GM19023 (cell line): ENCODE measurements at regions not wholly inside any gene's neighbourhood (a gene's known extent, or its start where the extent isn't known, plus 50 kb on each side); places are given as distances from the start of the nearest gene placed in this dataset.

Experiments
- ATAC-seq: cut with Tn5 transposase; IDR thresholded peaks from one replicate; pipeline ENCODE4 v1.9.1; 2021; ENCODE audit warnings: mild to moderate bottlenecking, moderate library complexity; ENCODE audit not compliant: unreplicated experiment

DNA sequence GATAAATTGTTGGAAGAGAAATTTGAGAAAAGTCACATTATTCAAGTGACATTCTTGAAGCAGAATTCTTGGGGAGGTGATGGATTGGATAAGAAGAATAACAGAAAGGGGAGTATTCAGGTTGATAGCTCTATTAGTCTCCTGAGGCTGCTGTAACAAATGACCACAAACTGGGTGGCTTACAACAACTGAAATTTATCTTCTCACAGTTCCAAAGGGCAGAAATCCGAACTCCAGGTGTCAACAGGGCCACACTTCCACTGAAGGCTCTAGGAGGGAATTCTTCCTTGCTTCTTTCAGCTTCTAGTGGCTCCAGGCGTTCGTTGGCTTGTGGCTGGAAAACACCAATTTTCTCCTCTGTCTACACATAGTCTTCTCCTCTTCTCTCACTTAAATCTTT is 99.8 kb downstream of the TES start:
- no peak for ATAC-seq

DNA sequence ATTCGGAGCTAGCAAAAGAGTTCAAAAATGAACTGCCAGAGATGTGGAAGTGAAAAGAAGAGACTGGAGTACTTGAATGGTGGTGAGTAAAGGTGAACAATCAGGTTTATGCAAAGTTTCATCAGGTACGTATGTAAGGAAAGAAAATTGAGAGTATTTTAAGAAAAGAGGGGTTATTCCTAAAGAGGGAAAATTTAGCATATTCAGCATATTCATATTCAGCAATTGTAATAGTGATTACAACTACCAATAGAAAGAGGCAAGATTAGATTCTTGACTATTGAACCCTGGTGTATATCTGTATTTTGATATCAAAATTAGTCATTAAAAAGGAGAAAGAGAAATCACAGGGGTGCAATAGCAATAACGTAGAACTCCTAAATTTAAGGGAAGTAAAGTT is 100.9 kb downstream of the TES start:
- ATAC-seq, result no peak

DNA sequence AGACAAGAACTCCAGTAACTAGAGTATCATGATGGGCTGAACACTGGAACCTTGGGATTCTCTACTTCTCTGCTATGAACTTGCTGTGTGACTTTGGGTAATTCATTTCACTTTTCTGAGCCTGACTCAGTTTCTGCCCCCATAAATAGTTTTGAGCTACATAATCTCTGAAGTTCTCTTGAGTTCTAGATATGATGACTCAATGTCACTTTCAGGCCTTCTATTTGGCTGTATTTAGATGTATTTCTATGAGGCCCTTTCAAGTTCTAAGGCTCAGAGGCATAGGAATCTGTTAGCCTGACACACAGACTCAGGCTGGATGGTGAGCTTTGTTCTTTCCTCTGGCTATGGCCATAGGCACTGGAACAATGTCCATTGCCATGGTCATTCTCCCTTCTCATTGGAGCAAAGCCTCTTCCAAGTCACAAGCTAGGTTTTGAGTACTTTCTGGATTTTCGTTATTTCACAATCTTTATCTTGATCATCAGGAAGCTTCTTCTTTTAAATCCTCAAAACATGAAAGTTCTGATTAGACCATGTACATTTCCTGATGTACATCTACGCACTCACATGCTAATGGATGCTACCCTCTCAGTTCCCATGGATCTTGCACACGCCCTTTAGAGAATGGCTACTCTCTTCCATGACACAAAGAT is 101.6 kb downstream of the TES start:
- no peak for ATAC-seq

DNA sequence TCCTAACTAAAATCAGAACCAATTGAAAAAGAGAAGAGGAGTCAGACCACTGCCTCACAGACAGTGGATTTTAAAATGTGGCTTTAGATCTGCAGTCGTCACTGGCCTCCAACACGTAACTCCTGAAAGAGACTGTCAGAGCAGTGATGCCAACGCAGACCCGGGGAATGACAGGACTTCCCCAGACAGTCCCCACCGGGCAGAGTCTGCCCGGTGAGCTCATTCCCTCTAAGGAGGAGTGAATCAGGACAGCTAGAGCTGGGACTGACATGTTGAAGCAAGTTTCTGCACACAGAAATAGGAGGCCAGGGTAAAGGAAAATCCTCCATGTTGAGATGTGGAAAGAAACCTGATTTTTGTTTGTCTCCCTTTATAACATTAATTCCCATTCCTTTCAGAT is 105.0 kb downstream of the TES start:
- ATAC-seq, result no peak

DNA sequence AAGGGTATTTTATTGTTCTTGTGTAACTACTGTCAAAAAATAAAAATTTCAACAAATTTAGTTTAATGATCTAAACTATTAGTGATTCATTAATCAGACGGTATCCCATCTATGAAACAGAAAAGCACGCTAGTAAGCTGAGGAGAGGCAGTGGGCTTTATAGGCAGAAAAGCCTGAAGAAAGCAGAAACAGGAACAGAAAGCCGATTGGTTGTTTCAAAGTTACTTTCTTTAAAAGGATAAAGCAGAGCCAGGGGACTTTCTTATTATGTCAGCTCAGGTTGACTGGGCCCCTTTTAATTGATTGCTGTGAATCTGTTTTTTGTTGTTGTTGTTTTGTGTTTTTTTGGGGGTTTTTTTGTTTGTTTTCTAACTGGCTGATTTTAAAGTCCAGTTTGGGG is 105.5 kb downstream of the TES start:
- ATAC-seq, result no peak

- ATAC-seq, result peak; percentile 90
Measured at GRCh38 chr7:116316838-116317628, 106.7 kb downstream of the TES start.

DNA sequence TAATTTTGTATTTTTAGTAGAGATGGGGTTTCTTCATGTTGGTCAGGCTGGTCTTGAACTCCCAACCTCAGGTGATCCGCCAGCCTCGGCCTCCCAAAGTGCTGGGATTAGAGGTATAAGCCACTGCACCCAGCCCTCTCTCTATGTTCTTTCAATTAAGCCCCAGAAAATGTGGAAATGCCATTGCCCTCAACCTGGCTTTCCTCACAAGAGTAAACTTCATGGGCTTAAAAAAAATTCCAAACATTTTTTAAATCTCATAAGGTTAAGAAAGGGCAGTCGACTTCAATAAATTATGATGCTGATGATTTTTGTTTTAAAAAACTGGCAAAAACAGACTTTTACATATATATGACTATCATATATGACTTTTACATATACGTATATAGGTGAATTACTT is 107.6 kb downstream of the TES start:
- no peak for ATAC-seq

GRCh38 chr7:116322541-116322940 is 112.2 kb downstream of the TES start:
- no peak for ATAC-seq

GRCh38 chr7:116324582-116324981 is 114.2 kb downstream of the TES start:
- no peak for ATAC-seq

DNA sequence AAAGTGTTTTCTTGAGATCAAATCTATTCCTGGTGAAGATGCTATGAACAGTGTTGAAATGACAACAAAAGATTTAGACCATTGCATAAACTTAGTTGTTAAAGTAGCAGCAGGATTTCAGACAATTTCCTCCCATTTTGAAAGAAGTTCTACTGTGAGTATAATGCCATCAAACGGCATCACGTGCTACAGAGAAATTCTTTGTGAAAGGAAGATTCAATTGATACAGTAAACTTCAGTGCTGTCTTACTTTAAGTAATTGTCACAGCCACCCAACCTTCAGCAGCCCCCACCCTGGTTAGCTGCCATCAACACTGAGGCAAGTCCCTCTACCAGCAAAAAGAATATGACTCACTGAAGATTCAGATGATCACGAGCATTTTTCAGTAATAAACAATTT is 115.2 kb downstream of the TES start:
- ATAC-seq, result no peak

GRCh38 chr7:116327135-116327534 is 116.8 kb downstream of the TES start:
- ATAC-seq, result no peak

- no peak for ATAC-seq
Measured at GRCh38 chr7:116327752-116328151, 117.4 kb downstream of the TES start.

GRCh38 chr7:116328161-116328560 is 117.8 kb downstream of the TES start:
- ATAC-seq, result no peak

- no peak for ATAC-seq
Measured at GRCh38 chr7:116329686-116330503, 119.6 kb downstream of the TES start.

DNA sequence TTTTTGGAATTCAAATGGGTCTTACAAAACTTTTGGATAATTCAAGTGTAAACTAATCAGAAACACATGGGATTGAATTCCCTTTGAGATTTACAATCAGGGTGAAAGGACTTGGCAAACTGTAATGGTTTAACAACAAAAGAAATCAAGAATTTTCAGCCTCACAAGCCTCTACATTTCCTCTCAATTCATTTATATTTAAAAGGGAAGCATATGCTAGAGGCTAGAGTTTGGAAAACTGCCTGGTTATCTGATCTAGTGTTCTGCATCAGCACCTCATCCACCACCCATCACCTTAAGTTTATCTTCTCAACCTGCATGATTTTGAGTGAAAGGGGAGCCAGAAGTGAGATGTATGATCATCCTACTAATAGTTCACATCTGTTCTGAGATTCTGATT is 120.7 kb downstream of the TES start:
- no peak for ATAC-seq

DNA sequence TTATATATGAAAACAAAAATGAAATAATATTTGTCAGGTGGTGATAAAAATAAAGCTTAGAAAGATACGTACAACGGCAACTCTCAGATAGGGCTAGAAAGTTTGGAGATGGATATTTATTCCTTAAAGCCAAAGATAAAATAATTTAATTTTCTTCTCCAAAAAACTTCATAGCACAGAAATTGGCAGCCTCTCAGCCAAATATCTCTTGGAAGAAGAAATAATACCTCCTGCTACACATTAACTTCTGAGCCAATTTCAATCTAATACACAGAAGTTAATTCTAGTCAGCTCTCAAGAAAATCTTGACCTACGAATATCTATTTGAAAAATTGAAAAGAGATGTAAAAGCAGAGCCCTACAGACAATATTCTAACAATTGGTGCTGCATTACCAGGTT is 122.4 kb downstream of the TES start:
- no peak for ATAC-seq

GRCh38 chr7:116334555-116334954 is 124.2 kb downstream of the TES start:
- no peak for ATAC-seq

DNA sequence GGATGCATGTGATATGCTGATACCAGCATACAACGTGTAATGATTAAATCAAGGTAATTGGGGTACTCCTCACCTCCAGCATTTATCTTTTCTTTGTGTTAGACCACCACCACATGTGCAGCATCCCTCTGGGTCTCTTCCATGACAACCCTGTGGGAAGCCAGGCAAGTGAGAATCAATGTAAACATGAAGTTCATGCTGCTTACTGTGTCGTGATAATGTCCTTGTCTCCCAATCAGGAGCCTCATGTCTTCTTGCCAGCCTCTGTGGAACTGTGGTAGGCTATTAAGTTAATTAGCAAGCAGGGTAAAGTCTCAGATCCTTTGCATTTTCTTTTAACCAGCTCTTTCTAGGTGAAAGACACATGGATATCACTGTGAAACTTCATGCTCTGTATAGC is 126.7 kb downstream of the TES start:
- ATAC-seq, result no peak

GRCh38 chr7:116337800-116338199 is 127.5 kb downstream of the TES start:
- ATAC-seq, result no peak

DNA sequence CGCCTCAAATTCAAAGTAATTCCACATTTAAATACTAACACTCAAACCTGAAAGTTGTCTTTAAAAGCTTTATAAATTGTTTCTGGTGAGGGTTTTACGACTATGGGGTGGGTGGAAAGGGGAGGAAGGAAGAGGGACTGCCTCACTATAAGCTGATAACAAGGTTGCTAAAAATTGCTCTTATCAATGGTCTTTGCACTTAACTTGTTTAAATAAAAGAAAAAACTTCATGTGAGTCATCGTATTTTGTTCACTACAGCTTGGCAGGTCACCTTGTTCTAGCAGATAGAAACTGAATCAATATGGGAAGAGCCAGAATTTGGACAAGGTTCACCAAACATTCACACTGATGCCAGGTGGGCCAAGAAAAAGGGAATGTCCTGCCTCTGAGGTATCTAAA is 129.2 kb downstream of the TES start:
- ATAC-seq, result no peak

- no peak for ATAC-seq
Measured at GRCh38 chr7:116340201-116340847, 130.0 kb downstream of the TES start.
